Loucy (cell line): ENCODE measurements at regions not wholly inside any gene's neighbourhood (a gene's known extent, or its start where the extent isn't known, plus 50 kb on each side); places are given as distances from the start of the nearest gene placed in this dataset.

Experiments used
- H2AFZ ChIP-seq: fragments of 200-600 bp; sonication (generic); 2 replicates; pipeline ENCODE4 v1.6.0; 2016; ENCODE audit warnings: antibody characterized with exemption, mild to moderate bottlenecking, low read length, moderate library complexity
- H3F3A ChIP-seq: fragments of 200-600 bp; 2 replicates; pipeline ENCODE4 v1.6.0; 2016; ENCODE audit warnings: antibody characterized with exemption, low read depth, mild to moderate bottlenecking
- H3K27me3 ChIP-seq: fragments of 200-600 bp; sonication (generic); 2 replicates; pipeline ENCODE4 v1.6.1; 2014; ENCODE audit warnings: low read length, mild to moderate bottlenecking; ENCODE audit not compliant: insufficient read depth, poor library complexity, severe bottlenecking
- H3K36me3 ChIP-seq: fragments of 200-600 bp; sonication (generic); 2 replicates; pipeline ENCODE4 v1.6.1; 2016; ENCODE audit warnings: low read length; ENCODE audit not compliant: insufficient read depth
- H3K4me1 ChIP-seq: fragments of 200-600 bp; sonication (generic); 2 replicates; pipeline ENCODE4 v1.5.1; 2014; ENCODE audit warnings: low read length, mild to moderate bottlenecking; ENCODE audit not compliant: insufficient read depth, poor library complexity, severe bottlenecking
- H3K4me2 ChIP-seq: fragments of 200-600 bp; sonication (generic); 2 replicates; pipeline ENCODE4 v1.6.0; 2014; ENCODE audit warnings: antibody characterized with exemption, low read length, low read depth, mild to moderate bottlenecking; ENCODE audit not compliant: poor library complexity, severe bottlenecking
- H3K4me3 ChIP-seq: fragments of 200-600 bp; sonication (generic); 2 replicates; pipeline ENCODE4 v1.5.1; 2014; ENCODE audit warnings: low read length, mild to moderate bottlenecking, mixed read lengths; ENCODE audit not compliant: poor library complexity, severe bottlenecking
- H3K79me2 ChIP-seq: fragments of 200-600 bp; sonication (generic); 2 replicates; pipeline ENCODE4 v1.6.1; 2014; ENCODE audit warnings: low read length; ENCODE audit not compliant: insufficient read depth
- H3K9ac ChIP-seq: fragments of 200-600 bp; sonication (generic); 2 replicates; pipeline ENCODE4 v1.6.0; 2014; ENCODE audit warnings: mild to moderate bottlenecking, low read depth, low read length, moderate library complexity; ENCODE audit not compliant: poor library complexity, severe bottlenecking
- H3K9me2 ChIP-seq: fragments of 200-600 bp; sonication (generic); replicated peaks from 2 replicates; pipeline ENCODE4 v1.6.1; 2016; ENCODE audit warnings: low read depth, low read length, mixed read lengths
- H3K9me3 ChIP-seq: fragments of 200-600 bp; sonication (generic); 2 replicates; pipeline ENCODE4 v1.6.1; 2014; ENCODE audit warnings: mild to moderate bottlenecking, antibody characterized with exemption, low read length, low read depth; ENCODE audit not compliant: insufficient read depth
- H4K20me1 ChIP-seq: fragments of 200-600 bp; sonication (generic); 2 replicates; pipeline ENCODE4 v1.6.0; 2014; ENCODE audit warnings: antibody characterized with exemption, low read length, mild to moderate bottlenecking; ENCODE audit not compliant: insufficient read depth, poor library complexity, severe bottlenecking
- CTCF ChIP-seq: fragments of 200-600 bp; sonication (generic); conservative IDR thresholded peaks from 2 replicates; pipeline ENCODE4 v1.5.1; 2014; ENCODE audit warnings: mild to moderate bottlenecking, antibody characterized with exemption, low read length
- EZH2phosphoT487 ChIP-seq: fragments of 200-600 bp; IDR thresholded peaks from 2 replicates; pipeline ENCODE4 v1.6.1; 2018; ENCODE audit warnings: antibody characterized with exemption, mild to moderate bottlenecking, moderate library complexity, borderline replicate concordance

- Histone ChIP-seq H3K27me3 (no peaks in the 10 kb centered on the region), H4K20me1 (no peaks in the 10 kb centered on the region), H3K9ac (no peak overlapping the region), H3K9me3 (no peaks in the 10 kb centered on the region), H3K4me1 (peaks cover 21% of the 10 kb centered on the region), H3F3A (no peaks in the 10 kb centered on the region), H3K79me2 (no peaks in the 10 kb centered on the region), H3K9me2 (no peaks in the 10 kb centered on the region), H3K4me3 (no peak overlapping the region), H3K4me2 (no peak overlapping the region), H3K36me3 (no peaks in the 10 kb centered on the region), H2AFZ (no peak overlapping the region)
- TF ChIP-seq CTCF (no peak), EZH2phosphoT487 (no peak)
Observed at GRCh38 chrX:39165773-39166172, 364.5 kb downstream of the MID1IP1 start.

DNA sequence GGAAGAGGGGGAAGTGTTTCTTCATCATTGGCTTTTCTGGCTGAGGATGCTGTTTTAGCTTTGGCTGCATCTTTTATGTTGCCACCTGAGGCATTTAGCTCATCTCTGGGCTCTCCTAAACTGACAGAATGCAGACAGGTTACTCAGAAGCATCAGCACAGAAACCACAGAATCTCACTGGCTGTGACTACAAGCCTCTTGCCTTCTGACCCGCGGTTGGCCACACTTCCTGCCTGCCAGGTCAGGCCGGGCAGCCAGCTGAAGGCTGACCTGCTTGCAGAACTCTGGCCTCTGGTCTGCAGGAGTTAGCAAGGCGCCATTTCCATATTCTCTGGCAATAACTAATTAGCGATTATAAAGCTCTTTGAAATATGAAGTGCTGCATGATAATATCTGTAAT lies 366.5 kb downstream of the MID1IP1 start:
- Histone ChIP-seq H3K79me2 (no peaks in the 10 kb centered on the region), H3K36me3 (no peaks in the 10 kb centered on the region), H3K4me1 (peaks cover 21% of the 10 kb centered on the region), H3K27me3 (no peaks in the 10 kb centered on the region), H3K9ac (no peak overlapping the region), H3K9me3 (no peaks in the 10 kb centered on the region), H4K20me1 (no peaks in the 10 kb centered on the region), H3K9me2 (no peaks in the 10 kb centered on the region), H3K4me3 (peak overlapping the region; percentile 35), H2AFZ (no peak overlapping the region), H3K4me2 (peak overlapping the region; percentile 55), H3F3A (no peaks in the 10 kb centered on the region)
- TF ChIP-seq CTCF (no peak), EZH2phosphoT487 (no peak)

GRCh38 chrX:39168609-39169008 lies 367.4 kb downstream of the MID1IP1 start:
- Histone ChIP-seq H3K79me2 (no peaks in the 10 kb centered on the region), H3K27me3 (no peaks in the 10 kb centered on the region), H3K9me3 (no peaks in the 10 kb centered on the region), H3F3A (no peaks in the 10 kb centered on the region), H3K4me3 (no peak overlapping the region), H2AFZ (no peak overlapping the region), H3K36me3 (no peaks in the 10 kb centered on the region), H3K9me2 (no peaks in the 10 kb centered on the region), H3K4me2 (no peak overlapping the region), H4K20me1 (no peaks in the 10 kb centered on the region), H3K9ac (no peak overlapping the region), H3K4me1 (peaks cover 21% of the 10 kb centered on the region)
- TF ChIP-seq EZH2phosphoT487 (no peak), CTCF (no peak)
